ENCODE measurements at regions not wholly inside any gene's neighbourhood (a gene's known extent, or its start where the extent isn't known, plus 50 kb on each side); places are given as distances from the start of the nearest gene placed in this dataset.

DNA sequence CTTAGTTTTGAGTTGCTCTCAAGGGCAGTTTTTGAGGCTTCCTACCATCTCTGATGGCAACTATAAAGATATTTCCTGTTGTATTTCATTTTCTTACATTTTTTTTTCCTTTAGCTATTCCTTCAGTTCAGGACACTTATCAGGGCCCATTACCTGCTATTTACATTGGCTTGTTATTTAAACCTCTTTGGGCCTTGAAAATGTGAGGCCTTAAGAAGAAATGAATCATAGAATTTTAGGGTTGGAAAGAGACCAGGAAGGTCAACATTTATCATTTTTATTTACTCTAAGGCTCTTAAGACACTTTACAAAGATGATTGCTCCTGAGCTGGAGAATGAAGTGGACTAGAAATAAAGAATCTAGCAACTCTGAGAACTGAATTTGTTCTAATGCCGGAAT lies 335.2 kb downstream of the DTWD2 start:
- TF ChIP-seq, protein P1, sequence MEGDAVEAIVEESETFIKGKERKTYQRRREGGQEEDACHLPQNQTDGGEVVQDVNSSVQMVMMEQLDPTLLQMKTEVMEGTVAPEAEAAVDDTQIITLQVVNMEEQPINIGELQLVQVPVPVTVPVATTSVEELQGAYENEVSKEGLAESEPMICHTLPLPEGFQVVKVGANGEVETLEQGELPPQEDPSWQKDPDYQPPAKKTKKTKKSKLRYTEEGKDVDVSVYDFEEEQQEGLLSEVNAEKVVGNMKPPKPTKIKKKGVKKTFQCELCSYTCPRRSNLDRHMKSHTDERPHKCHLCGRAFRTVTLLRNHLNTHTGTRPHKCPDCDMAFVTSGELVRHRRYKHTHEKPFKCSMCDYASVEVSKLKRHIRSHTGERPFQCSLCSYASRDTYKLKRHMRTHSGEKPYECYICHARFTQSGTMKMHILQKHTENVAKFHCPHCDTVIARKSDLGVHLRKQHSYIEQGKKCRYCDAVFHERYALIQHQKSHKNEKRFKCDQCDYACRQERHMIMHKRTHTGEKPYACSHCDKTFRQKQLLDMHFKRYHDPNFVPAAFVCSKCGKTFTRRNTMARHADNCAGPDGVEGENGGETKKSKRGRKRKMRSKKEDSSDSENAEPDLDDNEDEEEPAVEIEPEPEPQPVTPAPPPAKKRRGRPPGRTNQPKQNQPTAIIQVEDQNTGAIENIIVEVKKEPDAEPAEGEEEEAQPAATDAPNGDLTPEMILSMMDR (IDR thresholded peaks at IDR 0.05 in 2 of 3, conservative IDR thresholded peaks at IDR 0.05 in 1 of 3; ENCODE audit: control insufficient read depth in 2 of 3, extremely low read depth in 1 of 3, insufficient read depth in 1 of 3, low read depth in 3 of 3, low read length in 3 of 3): no peak
- TF ChIP-seq, protein P2, sequence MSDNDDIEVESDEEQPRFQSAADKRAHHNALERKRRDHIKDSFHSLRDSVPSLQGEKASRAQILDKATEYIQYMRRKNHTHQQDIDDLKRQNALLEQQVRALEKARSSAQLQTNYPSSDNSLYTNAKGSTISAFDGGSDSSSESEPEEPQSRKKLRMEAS (IDR thresholded peaks at IDR 0.05; ENCODE audit: low read depth, low read length): no peak
- TF ChIP-seq NFIC (IDR thresholded peaks at IDR 0.05; ENCODE audit: low read depth, low read length) (no peak), CHD1 (IDR thresholded peaks at IDR 0.05; ENCODE audit: low read depth, low read length) (no peak), POLR2AphosphoS5 (IDR thresholded peaks at IDR 0.05; ENCODE audit: low read length) (no peak)
- TF ChIP-seq, protein P3, sequence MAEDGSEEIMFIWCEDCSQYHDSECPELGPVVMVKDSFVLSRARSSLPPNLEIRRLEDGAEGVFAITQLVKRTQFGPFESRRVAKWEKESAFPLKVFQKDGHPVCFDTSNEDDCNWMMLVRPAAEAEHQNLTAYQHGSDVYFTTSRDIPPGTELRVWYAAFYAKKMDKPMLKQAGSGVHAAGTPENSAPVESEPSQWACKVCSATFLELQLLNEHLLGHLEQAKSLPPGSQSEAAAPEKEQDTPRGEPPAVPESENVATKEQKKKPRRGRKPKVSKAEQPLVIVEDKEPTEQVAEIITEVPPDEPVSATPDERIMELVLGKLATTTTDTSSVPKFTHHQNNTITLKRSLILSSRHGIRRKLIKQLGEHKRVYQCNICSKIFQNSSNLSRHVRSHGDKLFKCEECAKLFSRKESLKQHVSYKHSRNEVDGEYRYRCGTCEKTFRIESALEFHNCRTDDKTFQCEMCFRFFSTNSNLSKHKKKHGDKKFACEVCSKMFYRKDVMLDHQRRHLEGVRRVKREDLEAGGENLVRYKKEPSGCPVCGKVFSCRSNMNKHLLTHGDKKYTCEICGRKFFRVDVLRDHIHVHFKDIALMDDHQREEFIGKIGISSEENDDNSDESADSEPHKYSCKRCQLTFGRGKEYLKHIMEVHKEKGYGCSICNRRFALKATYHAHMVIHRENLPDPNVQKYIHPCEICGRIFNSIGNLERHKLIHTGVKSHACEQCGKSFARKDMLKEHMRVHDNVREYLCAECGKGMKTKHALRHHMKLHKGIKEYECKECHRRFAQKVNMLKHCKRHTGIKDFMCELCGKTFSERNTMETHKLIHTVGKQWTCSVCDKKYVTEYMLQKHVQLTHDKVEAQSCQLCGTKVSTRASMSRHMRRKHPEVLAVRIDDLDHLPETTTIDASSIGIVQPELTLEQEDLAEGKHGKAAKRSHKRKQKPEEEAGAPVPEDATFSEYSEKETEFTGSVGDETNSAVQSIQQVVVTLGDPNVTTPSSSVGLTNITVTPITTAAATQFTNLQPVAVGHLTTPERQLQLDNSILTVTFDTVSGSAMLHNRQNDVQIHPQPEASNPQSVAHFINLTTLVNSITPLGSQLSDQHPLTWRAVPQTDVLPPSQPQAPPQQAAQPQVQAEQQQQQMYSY (CRISPR knock-in tag; IDR thresholded peaks at IDR 0.05): no peak

Measured in GM12878 (cell line).